ENCODE measurements at regions not wholly inside any gene's neighbourhood (a gene's known extent, or its start where the extent isn't known, plus 50 kb on each side); places are given as distances from the start of the nearest gene placed in this dataset.

DNA sequence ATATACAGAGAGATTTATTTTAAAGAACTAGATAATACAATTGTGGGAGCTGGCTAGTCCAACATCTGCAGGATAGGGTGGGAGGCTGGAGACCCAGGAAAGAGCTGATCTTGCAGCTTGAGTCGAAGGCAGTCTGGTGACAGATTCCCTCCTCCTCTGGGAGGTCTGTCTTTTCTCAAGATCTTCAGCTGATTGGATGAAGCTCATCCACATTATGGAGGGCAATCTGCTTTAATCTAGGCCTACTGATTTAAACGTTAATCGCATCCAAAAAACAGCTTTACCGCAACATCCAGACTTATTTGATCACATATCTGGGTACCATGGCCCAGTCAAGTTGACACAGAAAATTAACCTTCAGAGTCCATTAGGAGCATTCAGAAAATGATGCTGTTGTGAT is 168.1 kb downstream of the ATPSCKMT start:
- Mint-ChIP-seq H3K36me3 (ENCODE audit: insufficient read depth in 1 of 3, low read depth in 3 of 3) (peaks cover 0 to 1% (median 0%) of the 10 kb centered on the region in 3 experiments; a peak in 1 of 7 replicates), H3K9me3 (no peaks in the 10 kb centered on the region; a peak in 1 of 5 replicates), H3K27ac (no peak overlapping the region), H3K4me1 (peaks cover 3 to 5% of the 10 kb centered on the region in 2 experiments), H3K27me3 (ENCODE audit: low read depth) (peaks cover 2% of the 10 kb centered on the region; the same call in 1 of the 2 replicates), H3K4me3 (no peak overlapping the region)
- no peak for DNase-seq
- Histone ChIP-seq H2AK5ac (ENCODE audit: insufficient read length, low read length) (no peak overlapping the region), H3K4me1 (ENCODE audit: insufficient read depth, low read length) (no peaks in the 10 kb centered on the region), H3K4ac (ENCODE audit: low read depth, low read length) (no peak overlapping the region), H3K23me2 (ENCODE audit: insufficient read length, low read depth, low read length, poor library complexity, severe bottlenecking) (no peaks in the 10 kb centered on the region), H4K20me1 (ENCODE audit: control insufficient read depth, insufficient read depth, insufficient read length) (no peaks in the 10 kb centered on the region), H3K27me3 (ENCODE audit: insufficient read depth, low read length) (no peaks in the 10 kb centered on the region), H3K27ac (ENCODE audit: insufficient read length, low read depth, low read length) (no peak overlapping the region), H3K9ac (ENCODE audit: extremely low read depth, insufficient read length, low read length) (no peak overlapping the region), H3K79me1 (ENCODE audit: insufficient read depth, low read depth, low read length, poor library complexity, severe bottlenecking) (no peaks in the 10 kb centered on the region), H2AFZ (ENCODE audit: low read length) (no peak overlapping the region), H2BK12ac (ENCODE audit: insufficient read length, low read depth, low read length) (no peak overlapping the region), H2BK20ac (ENCODE audit: low read depth, low read length, poor library complexity, severe bottlenecking) (no peak overlapping the region), H2BK5ac (ENCODE audit: insufficient read length, low read length) (no peak overlapping the region), H3K79me2 (ENCODE audit: insufficient read depth, low read length) (no peaks in the 10 kb centered on the region), H4K8ac (replicated peaks; ENCODE audit: insufficient read length, low read depth, low read length) (no peak overlapping the region), H2BK120ac (ENCODE audit: low read depth, low read length, poor library complexity, severe bottlenecking) (no peak overlapping the region), H3T11ph (ENCODE audit: low read length) (no peak overlapping the region), H3K18ac (ENCODE audit: insufficient read length, low read depth, low read length) (no peak overlapping the region), H3K56ac (ENCODE audit: insufficient read length, low read depth, low read length) (no peak overlapping the region), H4K91ac (ENCODE audit: insufficient read length, low read depth, low read length) (no peak overlapping the region), H2BK15ac (ENCODE audit: low read depth, low read length) (no peak overlapping the region), H3K9me3 (ENCODE audit: control insufficient read depth, low read depth, low read length) (no peaks in the 10 kb centered on the region), H4K5ac (ENCODE audit: insufficient read length, low read depth, low read length) (no peak overlapping the region), H3K14ac (ENCODE audit: insufficient read depth, low read length) (no peak overlapping the region), H3K23ac (ENCODE audit: insufficient read length, low read depth, low read length) (no peak overlapping the region), H3K4me2 (ENCODE audit: insufficient read depth, insufficient read length, low read length) (no peak overlapping the region)
- no CpG with 5 or more reads among the region's 4 CpGs for WGBS (ENCODE audit: extremely low coverage, insufficient read length, low lambda C conversion rate)
- TF ChIP-seq, protein P1, sequence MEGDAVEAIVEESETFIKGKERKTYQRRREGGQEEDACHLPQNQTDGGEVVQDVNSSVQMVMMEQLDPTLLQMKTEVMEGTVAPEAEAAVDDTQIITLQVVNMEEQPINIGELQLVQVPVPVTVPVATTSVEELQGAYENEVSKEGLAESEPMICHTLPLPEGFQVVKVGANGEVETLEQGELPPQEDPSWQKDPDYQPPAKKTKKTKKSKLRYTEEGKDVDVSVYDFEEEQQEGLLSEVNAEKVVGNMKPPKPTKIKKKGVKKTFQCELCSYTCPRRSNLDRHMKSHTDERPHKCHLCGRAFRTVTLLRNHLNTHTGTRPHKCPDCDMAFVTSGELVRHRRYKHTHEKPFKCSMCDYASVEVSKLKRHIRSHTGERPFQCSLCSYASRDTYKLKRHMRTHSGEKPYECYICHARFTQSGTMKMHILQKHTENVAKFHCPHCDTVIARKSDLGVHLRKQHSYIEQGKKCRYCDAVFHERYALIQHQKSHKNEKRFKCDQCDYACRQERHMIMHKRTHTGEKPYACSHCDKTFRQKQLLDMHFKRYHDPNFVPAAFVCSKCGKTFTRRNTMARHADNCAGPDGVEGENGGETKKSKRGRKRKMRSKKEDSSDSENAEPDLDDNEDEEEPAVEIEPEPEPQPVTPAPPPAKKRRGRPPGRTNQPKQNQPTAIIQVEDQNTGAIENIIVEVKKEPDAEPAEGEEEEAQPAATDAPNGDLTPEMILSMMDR (conservative IDR thresholded peaks at IDR 0.05) = no peak
